ENCODE measurements at regions not wholly inside any gene's neighbourhood (a gene's known extent, or its start where the extent isn't known, plus 50 kb on each side); places are given as distances from the start of the nearest gene placed in this dataset.

DNA sequence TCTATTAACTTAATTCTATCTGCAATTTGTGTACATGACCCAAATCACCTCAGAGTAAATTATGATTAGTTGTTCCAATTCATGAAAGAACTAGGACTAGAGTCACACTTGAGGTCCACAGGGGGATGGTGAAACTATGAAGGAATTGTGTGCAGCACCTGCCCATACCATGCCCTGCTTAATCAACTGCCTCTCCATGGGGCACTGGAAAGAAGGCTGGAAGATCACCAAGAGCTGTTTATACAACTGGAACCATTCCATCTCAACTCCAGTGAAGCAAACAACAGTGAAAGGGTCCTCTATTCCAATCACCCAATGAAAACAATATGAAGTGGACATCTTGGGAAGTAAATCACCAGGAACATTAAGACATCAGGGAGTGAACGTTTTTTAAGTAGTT, 98.7 kb upstream of the SEMA3D start (continued):
- TF ChIP-seq, protein P1, sequence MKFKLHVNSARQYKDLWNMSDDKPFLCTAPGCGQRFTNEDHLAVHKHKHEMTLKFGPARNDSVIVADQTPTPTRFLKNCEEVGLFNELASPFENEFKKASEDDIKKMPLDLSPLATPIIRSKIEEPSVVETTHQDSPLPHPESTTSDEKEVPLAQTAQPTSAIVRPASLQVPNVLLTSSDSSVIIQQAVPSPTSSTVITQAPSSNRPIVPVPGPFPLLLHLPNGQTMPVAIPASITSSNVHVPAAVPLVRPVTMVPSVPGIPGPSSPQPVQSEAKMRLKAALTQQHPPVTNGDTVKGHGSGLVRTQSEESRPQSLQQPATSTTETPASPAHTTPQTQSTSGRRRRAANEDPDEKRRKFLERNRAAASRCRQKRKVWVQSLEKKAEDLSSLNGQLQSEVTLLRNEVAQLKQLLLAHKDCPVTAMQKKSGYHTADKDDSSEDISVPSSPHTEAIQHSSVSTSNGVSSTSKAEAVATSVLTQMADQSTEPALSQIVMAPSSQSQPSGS (IDR thresholded peaks at IDR 0.05; ENCODE audit: low read length), result no peak
- no peak for TF ChIP-seq RAD21 (IDR thresholded peaks at IDR 0.05 in 1 of 2, conservative IDR thresholded peaks at IDR 0.05 in 1 of 2; ENCODE audit: low read depth in 2 of 2, low read length in 2 of 2)

Measured in H1 (cell line).